WTC11 (cell line): ENCODE measurements at regions not wholly inside any gene's neighbourhood (a gene's known extent, or its start where the extent isn't known, plus 50 kb on each side); places are given as distances from the start of the nearest gene placed in this dataset.

Source experiments
- ATF3 ChIP-seq: sonication (generic); formaldehyde crosslinking; conservative IDR thresholded peaks from 2 replicates; pipeline ENCODE4 v1.8.1; 2022; ENCODE audit warnings: mild to moderate bottlenecking, missing genetic modification reagents
- CTCF ChIP-seq: fragments of 200-600 bp; IDR thresholded peaks from 2 replicates; pipeline ENCODE4 v1.8.0; 2022; ENCODE audit warnings: antibody characterized with exemption
- E2F4 ChIP-seq: sonication (generic); formaldehyde crosslinking; IDR thresholded peaks from 2 replicates; pipeline ENCODE4 v1.8.1; 2022; ENCODE audit warnings: low read depth, mild to moderate bottlenecking, moderate library complexity, missing genetic modification reagents, borderline replicate concordance
- MAX ChIP-seq: sonication (generic); formaldehyde crosslinking; IDR thresholded peaks from 2 replicates; pipeline ENCODE4 v1.8.0; 2022; ENCODE audit warnings: mild to moderate bottlenecking, missing genetic modification reagents
- NR2C2 ChIP-seq: sonication (generic); formaldehyde crosslinking; IDR thresholded peaks from 2 replicates; pipeline ENCODE4 v1.8.0; 2022; ENCODE audit warnings: mild to moderate bottlenecking, missing genetic modification reagents
- ZBTB43 ChIP-seq: sonication (generic); formaldehyde crosslinking; IDR thresholded peaks from 2 replicates; pipeline ENCODE4 v1.8.1; 2023; ENCODE audit warnings: mild to moderate bottlenecking, missing genetic modification reagents

GRCh38 chr6:19444041-19444440 is 393.1 kb upstream of the ID4 start:
- TF ChIP-seq CTCF = no peak
- no peak for TF ChIP-seq NR2C2 (CRISPR knock-in tag)
- TF ChIP-seq ZBTB43 (CRISPR knock-in tag) = no peak
- TF ChIP-seq MAX = no peak
- no peak for TF ChIP-seq E2F4 (CRISPR knock-in tag)
- no peak for TF ChIP-seq ATF3 (CRISPR knock-in tag)
